Aorta (tissue), 5 donors: ENCODE measurements at regions not wholly inside any gene's neighbourhood (a gene's known extent, or its start where the extent isn't known, plus 50 kb on each side); places are given as distances from the start of the nearest gene placed in this dataset.
"Not testable (repeated sequence)": the region's sequence is repeated elsewhere in the genome, so short reads cannot be mapped to it uniquely, and the experiment has no call there.

Experiments
- ATAC-seq: fragments of 200-7000 bp; cut with Tn5 transposase; one replicate; pipeline ENCODE4 v1.9.1; 2022; ENCODE audit warnings: moderate library complexity; ENCODE audit not compliant: low FRiP score
- DNase-seq, 2 donors: peaks; one replicate each; pipeline ENCODE4 v3.0.0-alpha.2; 2020
- H3K27ac ChIP-seq, 2 donors: one replicate each; pipeline ENCODE4 v1.5.1; 2013; ENCODE audit warnings: low read length in 2 of 2, mild to moderate bottlenecking in 2 of 2, moderate library complexity in 2 of 2, control low read depth in 1 of 2, inconsistent platforms in 1 of 2, low read depth in 1 of 2
- H3K27me3 ChIP-seq, 2 donors: one replicate each; pipeline ENCODE4 v1.6.1; 2013; ENCODE audit warnings: control low read depth in 1 of 2, low read length in 1 of 2, mild to moderate bottlenecking in 1 of 2, moderate library complexity in 1 of 2; ENCODE audit not compliant: insufficient read depth in 2 of 2, control insufficient read depth in 1 of 2
- H3K36me3 ChIP-seq, 2 donors: one replicate each; pipeline ENCODE4 v1.6.1; 2013; ENCODE audit warnings: control low read depth in 1 of 2, low read length in 1 of 2, mild to moderate bottlenecking in 1 of 2; ENCODE audit not compliant: insufficient read depth in 2 of 2, control insufficient read depth in 1 of 2
- H3K4me1 ChIP-seq, 2 donors: one replicate each; pipeline ENCODE4 v1.6.1; 2013; ENCODE audit warnings: low read length in 2 of 2, control low read depth in 1 of 2, mild to moderate bottlenecking in 1 of 2, moderate library complexity in 1 of 2; ENCODE audit not compliant: insufficient read depth in 2 of 2, control insufficient read depth in 1 of 2
- H3K4me3 ChIP-seq, 2 donors: one replicate each; pipeline ENCODE4 v1.5.1; 2013; ENCODE audit warnings: low read length in 2 of 2, control low read depth in 1 of 2, mild to moderate bottlenecking in 1 of 2
- H3K9me3 ChIP-seq: one replicate; pipeline ENCODE4 v1.6.1; 2013; ENCODE audit warnings: mild to moderate bottlenecking, low read length; ENCODE audit not compliant: control insufficient read depth
- WGBS, 2 donors: extraction: QIAGEN DNeasy Blood & Tissue Kit; methylation state at CpG; one replicate each; pipeline ENCODE4 v1.1.7; 2013; 5-methylcytosine and 5-hydroxymethylcytosine counted together
- intact Hi-C, 2 donors: fragments of 100-400 bp; cut with DNase I; formaldehyde crosslinking; loops; one replicate each; pipeline versions ENCODE4 v1.14.2 to v1.15.0; 2022
- donor health status: healthy with polysubstance abuse.
- donor health status: Bipolar disorder and iron deficiency.
- donor health status: DM: no; HTN: no; CAD: no.
- donor health status: DM: no; HTN: no; CAD: no.
- donor health status: DM: yes; HTN: yes; CAD: no.

- no peak overlapping the region for H3K27ac ChIP-seq
- H3K36me3 ChIP-seq, result no peaks in the 10 kb centered on the region
- no peak for DNase-seq
- ATAC-seq, result no peak
- no peaks in the 10 kb centered on the region for H3K27me3 ChIP-seq
- no peaks in the 10 kb centered on the region for H3K4me1 ChIP-seq
- H3K4me3 ChIP-seq, result no peak overlapping the region
- intact Hi-C loops, result no loop called here
- peaks cover 9% of the 10 kb centered on the region for H3K9me3 ChIP-seq
Measured at GRCh38 chr9:33739398-33739797, 56.0 kb upstream of the PRSS3 start.

- Histone ChIP-seq H3K9me3 (peaks cover 9% of the 10 kb centered on the region), H3K27ac (no peak overlapping the region), H3K27me3 (no peaks in the 10 kb centered on the region), H3K4me1 (no peaks in the 10 kb centered on the region), H3K4me3 (no peak overlapping the region), H3K36me3 (no peaks in the 10 kb centered on the region)
- ATAC-seq (no peak), DNase-seq (no peak)
- intact Hi-C loops, result no loop called here
- WGBS, 2 donors, result 77 to 89% methylated on average over 1 of the region's 1 CpG
Measured at GRCh38 chr9:33740075-33740474, 55.3 kb upstream of the PRSS3 start.

GRCh38 chr9:33740958-33741357 lies 54.4 kb upstream of the PRSS3 start:
- H3K27me3 ChIP-seq, H3K36me3 ChIP-seq, H3K9me3 ChIP-seq, H3K4me1 ChIP-seq, DNase-seq, ATAC-seq, H3K4me3 ChIP-seq, intact Hi-C loops, H3K27ac ChIP-seq: not testable (repeated sequence)
- WGBS, 2 donors, result 36 to 72% methylated on average over 1 of the region's 1 CpG

- peaks cover 9% of the 10 kb centered on the region for H3K9me3 ChIP-seq
- H3K36me3 ChIP-seq, result no peaks in the 10 kb centered on the region
- H3K4me1 ChIP-seq, result no peaks in the 10 kb centered on the region
- no peaks in the 10 kb centered on the region for H3K27me3 ChIP-seq
- H3K27ac ChIP-seq, result no peak overlapping the region
- H3K4me3 ChIP-seq, result no peak overlapping the region
- WGBS, 2 donors, result 62 to 63% methylated on average over 3 of the region's 3 CpGs
- DNase-seq (no peak), ATAC-seq (no peak)
- intact Hi-C loops, result no loop called here
Measured at GRCh38 chr9:33742051-33742450, 53.3 kb upstream of the PRSS3 start.

GRCh38 chr9:33742519-33742918 lies 52.8 kb upstream of the PRSS3 start:
- ATAC-seq, result no peak
- Histone ChIP-seq H3K4me3 (no peak overlapping the region), H3K4me1 (no peaks in the 10 kb centered on the region), H3K27me3 (peaks cover 0 to 2% of the 10 kb centered on the region in 2 donors), H3K36me3 (no peaks in the 10 kb centered on the region), H3K9me3 (peaks cover 9% of the 10 kb centered on the region), H3K27ac (no peak overlapping the region)
- intact Hi-C loops, result no loop called here
- no peak for DNase-seq
- 74 to 78% methylated on average over 2 of the region's 2 CpGs for WGBS, 2 donors
